GM18505 (cell line): ENCODE measurements at regions not wholly inside any gene's neighbourhood (a gene's known extent, or its start where the extent isn't known, plus 50 kb on each side); places are given as distances from the start of the nearest gene placed in this dataset.
"Not testable (repeated sequence)": the region's sequence is repeated elsewhere in the genome, so short reads cannot be mapped to it uniquely, and the experiment has no call there.

Experiments used
- ATAC-seq: cut with Tn5 transposase; IDR thresholded peaks from one replicate; pipeline ENCODE4 v1.9.1; 2021; ENCODE audit not compliant: unreplicated experiment
- POLR2A ChIP-seq: IDR thresholded peaks from 4 replicates; pipeline ENCODE4 v1.6.1; 2011; ENCODE audit warnings: borderline replicate concordance; ENCODE audit not compliant: insufficient read depth, insufficient read length; ENCODE audit errors: extremely low read depth

GRCh38 chr2:2787301-2787907 is 456.3 kb upstream of the MYT1L start:
- no peak for ATAC-seq
- no peak for TF ChIP-seq POLR2A

- ATAC-seq = no peak
- TF ChIP-seq POLR2A = no peak
Measured at GRCh38 chr2:2782007-2782406, 450.9 kb upstream of the MYT1L start.

GRCh38 chr2:2779727-2780126 is 448.7 kb upstream of the MYT1L start:
- no peak for ATAC-seq
- TF ChIP-seq POLR2A = no peak

- no peak for TF ChIP-seq POLR2A
- ATAC-seq = no peak
Measured at GRCh38 chr2:2777876-2778275, 446.8 kb upstream of the MYT1L start.

GRCh38 chr2:2777213-2777612 is 446.1 kb upstream of the MYT1L start:
- no peak for ATAC-seq
- no peak for TF ChIP-seq POLR2A

- no peak for ATAC-seq
- TF ChIP-seq POLR2A = no peak
Measured at GRCh38 chr2:2775018-2775417, 443.9 kb upstream of the MYT1L start.

- TF ChIP-seq POLR2A = no peak
- no peak for ATAC-seq
Measured at GRCh38 chr2:2773692-2774091, 442.6 kb upstream of the MYT1L start.

- not testable (repeated sequence) for ATAC-seq
Measured at GRCh38 chr2:2773080-2773479, 442.0 kb upstream of the MYT1L start.

- no peak for ATAC-seq
- TF ChIP-seq POLR2A = no peak
Measured at GRCh38 chr2:2771721-2772411, 440.8 kb upstream of the MYT1L start.

GRCh38 chr2:2769481-2770431 is 438.7 kb upstream of the MYT1L start:
- no peak for TF ChIP-seq POLR2A
- ATAC-seq = no peak

- TF ChIP-seq POLR2A = no peak
- no peak for ATAC-seq
Measured at GRCh38 chr2:2768476-2768875, 437.4 kb upstream of the MYT1L start.

GRCh38 chr2:2767837-2768236 is 436.8 kb upstream of the MYT1L start:
- ATAC-seq = no peak
- no peak for TF ChIP-seq POLR2A

- no peak for TF ChIP-seq POLR2A
- no peak for ATAC-seq
Measured at GRCh38 chr2:2765839-2766495, 434.9 kb upstream of the MYT1L start.

GRCh38 chr2:2765176-2765800 is 434.2 kb upstream of the MYT1L start:
- TF ChIP-seq POLR2A = no peak

GRCh38 chr2:2764739-2765138 is 433.7 kb upstream of the MYT1L start:
- no peak for TF ChIP-seq POLR2A
- ATAC-seq = no peak

More at GRCh38 chr2:2765176-2765800, 434.2 kb upstream of the MYT1L start:
- ATAC-seq = no peak
